ENCODE measurements at regions not wholly inside any gene's neighbourhood (a gene's known extent, or its start where the extent isn't known, plus 50 kb on each side); places are given as distances from the start of the nearest gene placed in this dataset.

DNA sequence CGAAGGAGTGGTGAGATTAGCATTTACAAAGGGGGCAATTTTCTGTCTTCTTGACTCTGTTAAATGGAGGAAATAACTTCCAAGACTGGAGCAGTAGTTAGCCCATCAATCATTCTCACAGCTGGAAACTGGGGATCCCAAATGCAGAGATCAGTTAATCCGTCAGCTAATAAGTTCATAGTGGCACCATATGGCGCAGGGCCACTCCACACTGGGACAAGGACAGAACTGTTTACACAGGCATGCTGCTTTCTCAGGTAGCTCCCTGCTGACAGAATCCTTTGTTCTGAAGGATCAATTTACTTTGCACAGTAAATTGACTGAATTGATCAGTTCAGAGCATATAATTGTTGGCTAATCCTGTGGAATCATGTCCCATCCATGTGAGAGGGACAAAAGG, 395.7 kb downstream of the TMEM161B start:
- DNase-seq (ENCODE audit: low spot score), result no peak

DNA sequence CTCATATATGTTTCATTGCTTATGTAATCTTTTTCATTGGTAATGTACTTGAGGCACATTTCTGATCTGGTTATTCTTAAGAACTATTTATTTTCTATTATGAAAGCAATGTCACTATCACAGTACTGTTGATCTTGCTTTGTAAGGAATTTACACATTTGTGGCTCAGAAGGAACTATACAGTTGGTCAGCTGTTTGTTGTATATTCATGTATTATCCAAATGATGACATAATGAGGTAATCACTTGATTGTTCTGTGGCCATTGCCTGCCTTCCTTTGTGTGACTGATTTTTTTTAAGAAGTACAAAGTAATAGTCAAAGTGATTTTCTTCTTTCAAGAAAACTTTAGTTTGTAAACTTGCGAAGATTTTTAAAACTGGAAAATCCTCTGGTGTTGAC, 399.9 kb downstream of the TMEM161B start:
- DNase-seq (ENCODE audit: low spot score), result no peak

DNA sequence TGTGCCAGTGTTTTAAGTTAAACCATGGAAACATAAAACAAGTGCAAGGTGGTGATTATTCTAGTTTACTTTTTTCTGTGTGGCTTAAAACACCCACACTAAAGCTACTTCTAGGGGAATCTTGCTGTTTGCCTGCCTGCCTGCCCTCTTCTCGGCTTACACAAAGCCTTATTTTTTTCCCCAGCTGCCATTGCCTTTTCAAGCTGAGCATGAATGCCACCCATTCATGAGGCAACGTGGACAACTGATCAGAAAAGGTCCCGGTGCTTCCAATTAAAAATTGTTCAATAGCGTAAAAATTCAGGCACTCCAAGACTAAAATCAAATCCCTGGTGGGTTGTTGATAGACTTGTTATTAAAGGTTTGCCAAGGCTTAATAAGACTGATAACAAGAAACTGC, 401.4 kb downstream of the TMEM161B start:
- no peak for DNase-seq (ENCODE audit: low spot score)

DNA sequence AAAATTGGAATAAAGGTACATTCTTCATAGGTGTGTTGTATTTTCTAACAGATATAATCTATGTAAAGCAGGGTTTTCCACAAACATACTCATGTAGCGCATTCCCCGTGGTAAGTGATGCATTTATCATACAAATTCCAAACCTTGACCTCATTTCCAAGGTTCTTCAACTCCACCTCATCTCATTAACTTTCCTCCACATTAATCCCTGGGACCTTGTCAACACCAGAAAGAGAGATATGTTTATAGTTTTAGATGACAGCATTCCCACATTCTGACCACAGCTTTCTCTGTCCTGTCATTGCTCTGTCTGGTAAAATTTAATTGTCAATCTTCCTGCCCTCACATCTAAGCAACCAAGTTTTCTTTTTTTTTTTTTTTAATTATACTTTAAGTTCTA, 415.1 kb downstream of the TMEM161B start:
- no peak for DNase-seq (ENCODE audit: low spot score)

DNA sequence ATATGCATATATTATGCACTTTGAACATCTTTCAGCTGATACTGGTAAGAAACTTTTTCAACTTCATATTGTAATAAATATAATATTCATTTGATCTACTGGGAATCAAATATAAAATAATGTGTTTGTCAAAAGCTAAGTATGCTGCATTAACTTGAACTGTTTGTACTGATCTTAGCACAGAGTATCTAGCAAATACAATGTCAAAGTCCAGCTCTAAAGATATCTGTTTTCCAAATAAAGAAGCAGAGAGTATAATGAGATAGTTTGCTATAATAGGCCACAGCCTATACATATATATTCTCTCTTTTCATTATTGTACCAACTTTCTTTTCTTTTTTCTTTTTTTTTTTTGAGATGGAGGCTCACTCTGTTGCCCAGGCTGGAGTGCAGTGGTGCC, 417.0 kb downstream of the TMEM161B start:
- DNase-seq (ENCODE audit: low spot score), result no peak

DNA sequence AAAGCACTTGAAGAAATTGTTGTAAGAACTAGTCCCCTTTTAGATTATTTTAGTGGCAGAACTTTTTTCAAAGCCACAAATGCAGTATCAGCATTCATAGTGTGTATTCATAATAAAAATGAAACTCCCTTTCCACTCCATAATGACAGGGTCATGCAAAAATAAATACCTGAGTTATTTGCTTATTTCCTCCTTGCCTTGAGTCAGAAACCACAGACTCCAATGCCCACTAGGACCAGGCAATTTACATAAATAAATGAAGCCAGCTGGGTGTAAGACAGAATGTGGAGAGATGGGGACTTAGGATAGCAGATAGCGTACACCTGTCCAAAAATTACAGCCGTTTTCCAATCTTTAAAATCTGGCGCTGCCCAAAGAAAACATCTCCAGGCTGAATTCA, 417.8 kb downstream of the TMEM161B start:
- no peak for DNase-seq (ENCODE audit: low spot score)

DNA sequence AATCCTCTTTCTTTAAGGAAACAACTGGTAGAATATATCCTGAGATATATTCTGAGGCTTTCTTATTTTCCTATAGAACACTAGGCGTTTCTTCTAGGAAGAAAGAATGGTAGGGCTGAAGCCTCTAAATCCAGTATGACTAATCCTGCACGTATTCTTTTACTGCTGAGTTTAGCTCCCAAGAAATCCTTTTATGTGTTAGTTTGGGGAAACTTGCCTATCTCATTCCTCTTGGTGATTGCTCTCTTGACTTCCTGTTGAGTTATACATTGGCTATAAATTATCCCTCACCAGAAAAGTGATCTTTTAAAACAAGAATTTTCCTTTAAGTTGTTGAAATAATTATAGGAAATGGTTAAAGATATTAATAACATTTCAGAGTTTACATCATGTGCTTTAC, 422.9 kb downstream of the TMEM161B start:
- no peak for DNase-seq (ENCODE audit: low spot score)

DNA sequence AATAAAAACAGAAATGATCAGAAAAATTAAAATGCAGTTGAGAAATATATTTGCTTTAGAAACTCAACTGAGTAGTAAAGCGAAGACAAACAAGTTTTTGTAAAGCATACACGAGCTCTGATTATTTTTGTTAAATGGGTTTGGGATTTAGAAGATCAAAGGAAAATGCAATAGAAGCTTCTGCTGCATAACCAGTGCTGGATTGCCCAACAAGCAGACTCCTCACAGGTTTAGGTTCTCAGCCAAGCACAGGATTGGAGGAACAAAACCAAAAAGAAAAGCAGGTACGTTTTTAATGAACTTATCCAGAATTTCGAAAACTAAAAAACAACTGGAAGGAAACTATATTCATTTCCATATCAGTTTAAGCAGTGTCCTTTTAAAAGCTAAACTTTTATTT, 423.8 kb downstream of the TMEM161B start:
- DNase-seq (ENCODE audit: low spot score), result no peak

DNA sequence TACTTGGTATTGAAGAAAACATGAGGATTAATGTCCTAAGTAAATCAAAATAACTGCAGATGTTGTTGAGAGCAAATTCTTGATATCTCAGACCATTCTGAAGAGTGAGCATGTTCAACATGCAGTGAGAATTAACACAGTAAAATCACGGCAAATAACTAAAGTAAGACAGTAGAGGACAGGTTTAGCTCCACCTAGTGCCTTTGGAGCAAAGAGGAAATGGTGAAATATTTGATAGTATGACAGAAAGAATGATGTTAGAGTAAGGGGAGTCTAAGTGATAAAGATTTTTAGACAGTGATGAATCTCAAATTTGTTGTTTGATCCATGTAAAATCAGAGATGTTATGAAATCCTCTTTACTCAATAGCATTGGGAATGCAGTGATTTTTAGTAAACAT, 424.2 kb downstream of the TMEM161B start:
- DNase-seq (ENCODE audit: low spot score), result no peak

DNA sequence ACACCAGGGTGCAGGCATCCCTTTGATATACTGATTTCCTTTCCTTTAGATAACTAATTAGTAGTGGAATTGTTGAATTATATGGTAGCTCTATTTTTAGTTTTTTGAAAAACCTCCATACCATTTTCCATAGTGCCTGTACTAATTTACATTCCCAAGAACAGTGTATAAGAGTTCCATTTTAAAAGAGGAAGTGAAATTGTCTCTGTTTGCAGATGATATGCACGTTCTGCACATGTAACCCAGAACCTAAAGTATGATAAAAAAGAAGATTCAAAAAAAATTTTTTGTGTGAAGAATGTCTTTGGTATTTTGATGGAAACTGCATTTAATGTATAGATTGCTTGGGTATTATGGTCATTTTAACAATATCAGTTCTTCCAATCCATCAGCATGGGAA, 424.0 kb upstream of the CCNH start:
- DNase-seq (ENCODE audit: low spot score), result no peak

DNA sequence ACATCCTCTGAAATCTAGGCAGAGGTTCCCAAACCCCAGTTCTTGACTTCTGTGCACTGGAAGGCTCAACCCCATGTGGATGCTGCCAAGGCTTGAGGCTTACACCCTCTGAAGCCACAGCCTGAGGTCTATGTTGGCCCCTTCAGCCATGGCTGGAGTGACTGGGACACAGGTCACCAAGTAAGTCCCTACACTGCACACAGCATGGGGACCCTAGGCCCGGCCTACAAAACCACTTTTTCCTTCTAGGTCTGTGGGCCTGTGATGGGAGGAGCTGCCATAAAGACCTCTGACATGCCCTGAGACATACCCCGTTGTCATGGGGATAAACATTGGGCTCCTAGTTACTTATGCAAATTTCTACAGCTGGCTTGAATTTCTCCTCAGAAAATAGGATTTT, 418.8 kb upstream of the CCNH start:
- no peak for DNase-seq (ENCODE audit: low spot score)

DNA sequence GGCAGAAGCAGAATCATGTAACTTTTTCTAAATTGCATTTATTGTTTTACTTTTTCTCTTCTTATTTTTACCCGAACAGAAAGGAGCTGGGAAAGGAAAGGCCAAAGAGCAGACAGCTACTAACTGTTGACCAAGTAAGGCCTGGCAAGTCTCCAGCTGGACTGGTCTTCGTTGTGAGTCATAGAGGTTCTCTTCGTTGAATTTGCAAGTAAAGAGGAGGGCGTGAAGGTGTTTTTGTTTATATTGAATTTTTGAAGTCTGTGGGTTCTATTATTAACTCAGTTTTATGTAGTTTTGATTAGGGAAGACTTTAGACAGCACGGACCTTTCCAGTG, 416.5 kb upstream of the CCNH start:
- no peak for DNase-seq (ENCODE audit: low spot score)

DNA sequence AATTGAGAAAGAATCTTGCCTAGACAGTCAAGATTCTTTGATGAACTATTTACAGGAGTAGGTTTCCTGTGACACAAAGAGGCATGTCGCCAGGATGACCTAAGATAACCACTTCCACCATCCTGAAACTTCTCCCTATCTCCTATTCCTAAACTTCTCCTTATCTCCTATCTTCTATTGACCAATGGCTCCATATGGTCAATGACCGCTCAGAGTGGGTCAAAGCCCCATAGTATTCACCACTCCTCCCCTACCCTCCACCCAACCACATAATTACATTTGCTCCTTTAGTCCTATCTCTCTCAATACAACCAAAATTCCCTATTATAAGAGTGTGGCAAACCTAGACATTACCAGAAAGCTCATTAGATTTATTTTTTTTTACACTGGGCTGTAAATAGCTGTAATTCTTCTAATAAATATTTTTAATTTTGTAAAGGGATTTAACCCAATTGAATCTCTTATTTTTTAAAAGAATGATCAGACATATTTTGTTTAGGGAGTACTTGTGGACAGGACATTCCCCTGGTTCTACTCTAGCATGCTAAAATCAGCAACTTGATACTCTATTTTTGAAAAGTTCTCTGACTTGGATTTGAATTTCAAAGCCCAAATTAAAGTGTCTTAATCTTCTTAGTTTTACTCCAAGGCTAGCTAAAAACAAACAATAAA, 416.0 kb upstream of the CCNH start:
- no peak for DNase-seq (ENCODE audit: low spot score)

DNA sequence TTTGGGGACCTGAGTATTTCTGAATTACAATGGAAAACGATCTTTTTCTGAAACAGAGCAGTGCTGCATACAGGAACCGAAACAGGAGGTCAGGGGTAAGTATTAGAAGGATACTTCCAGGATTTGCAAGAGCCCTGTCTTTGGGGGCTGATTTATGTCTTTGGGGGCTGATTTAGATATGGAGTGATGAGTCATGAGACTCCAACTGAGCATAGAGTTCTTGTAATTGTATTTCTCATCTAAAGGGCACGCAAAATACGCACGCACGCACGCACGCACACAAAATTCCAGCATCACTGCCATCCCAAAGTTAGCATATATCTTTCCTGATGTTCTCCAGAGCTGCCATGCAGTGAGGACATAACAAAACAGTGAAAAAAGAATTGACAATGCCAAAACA, 414.8 kb upstream of the CCNH start:
- DNase-seq (ENCODE audit: low spot score), result no peak

DNA sequence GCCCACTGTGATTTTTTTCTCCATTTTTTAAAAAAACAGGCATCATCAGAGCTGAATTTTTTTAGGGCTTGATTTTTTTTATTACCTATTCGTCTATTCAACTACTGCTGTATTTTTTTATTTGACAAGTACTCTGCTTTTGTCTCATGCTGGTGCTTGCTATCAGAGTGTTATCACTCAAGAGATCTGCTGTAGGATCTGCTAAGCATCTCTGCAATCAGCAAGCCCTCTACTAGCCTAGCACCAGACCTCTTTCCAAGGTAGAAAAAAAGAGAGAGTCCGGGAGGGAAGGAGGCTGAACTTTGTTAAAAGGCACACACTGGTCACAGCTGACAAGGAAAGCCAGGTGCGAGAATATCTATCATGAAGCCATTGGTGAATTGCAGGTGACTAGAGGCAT, 413.8 kb upstream of the CCNH start:
- DNase-seq (ENCODE audit: low spot score), result no peak

DNA sequence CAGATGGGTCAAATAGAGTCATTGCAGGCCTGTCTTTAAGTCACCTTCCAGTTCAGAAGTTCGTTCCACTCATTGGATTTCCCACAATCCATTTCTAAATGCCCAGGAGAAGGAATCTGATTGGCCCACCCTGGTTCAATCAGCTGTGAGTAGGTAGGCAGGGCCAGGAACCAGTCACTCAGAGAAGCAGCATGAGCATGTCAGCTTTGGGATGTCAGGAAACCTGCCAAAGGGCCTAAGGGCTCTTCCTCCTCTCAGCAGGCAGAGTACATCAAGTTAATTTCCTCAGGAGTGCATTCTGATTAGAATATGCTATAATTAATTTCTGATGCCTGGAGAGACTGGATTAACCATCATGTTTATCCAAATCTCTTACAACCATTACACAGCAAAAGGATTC, 412.9 kb upstream of the CCNH start:
- peak; percentile 16 for DNase-seq (ENCODE audit: low spot score)

DNA sequence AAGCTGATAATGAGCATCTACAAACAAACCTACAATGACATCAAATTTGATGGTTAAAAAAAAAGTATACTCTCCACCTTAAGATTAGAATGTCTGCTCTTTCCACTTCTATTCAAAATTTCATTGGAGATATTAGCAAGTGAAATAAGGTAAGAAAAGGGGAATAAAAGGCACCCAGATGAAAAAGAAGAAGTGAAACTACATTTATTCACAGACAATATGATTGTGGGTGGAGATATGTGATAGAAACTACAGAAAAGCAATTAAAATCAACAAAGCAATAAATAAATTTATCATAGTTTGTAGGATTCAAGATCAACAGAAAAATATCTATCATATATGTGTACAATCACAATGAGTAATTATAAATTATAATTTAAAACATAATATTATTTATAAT, 395.1 kb upstream of the CCNH start:
- no peak for DNase-seq (ENCODE audit: low spot score)

DNA sequence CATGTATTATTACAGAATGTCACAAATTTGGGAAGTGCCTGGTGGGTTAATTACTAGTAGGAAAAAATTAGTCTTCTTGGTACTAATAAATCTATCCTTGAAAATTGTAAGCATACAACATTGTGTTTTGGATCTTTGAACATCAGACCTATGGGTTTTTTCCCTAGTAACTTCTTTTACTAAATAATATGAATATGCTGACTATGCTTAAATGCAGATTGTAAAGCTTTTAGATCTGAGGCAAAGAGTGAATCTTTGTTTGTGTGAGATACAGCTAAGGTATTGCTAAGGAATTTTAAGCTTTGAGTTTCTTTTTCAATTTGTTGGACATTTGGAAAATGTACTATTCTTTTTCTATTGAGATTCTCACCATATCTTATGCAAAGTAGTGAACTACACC, 390.6 kb upstream of the CCNH start:
- DNase-seq (ENCODE audit: low spot score), result no peak

DNA sequence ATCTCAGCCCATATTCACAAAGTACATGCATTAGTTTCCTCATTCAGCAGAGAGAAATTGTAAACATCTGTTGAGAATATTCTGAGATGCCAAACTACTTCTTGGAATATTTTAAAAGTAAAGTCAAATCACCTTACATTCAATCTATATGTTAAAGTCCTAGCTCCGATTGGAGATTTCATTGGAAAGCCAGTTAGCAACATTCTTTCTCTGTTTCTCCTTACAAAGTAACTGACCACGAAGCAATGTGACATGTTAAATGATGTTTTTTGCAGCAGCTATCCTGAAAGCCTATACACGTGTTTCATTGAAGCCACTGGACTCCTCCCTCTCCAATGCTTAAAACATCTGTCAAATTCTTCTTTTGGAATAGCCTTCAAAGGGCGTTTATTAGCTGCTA, 379.1 kb upstream of the CCNH start:
- DNase-seq (ENCODE audit: low spot score), result no peak

DNA sequence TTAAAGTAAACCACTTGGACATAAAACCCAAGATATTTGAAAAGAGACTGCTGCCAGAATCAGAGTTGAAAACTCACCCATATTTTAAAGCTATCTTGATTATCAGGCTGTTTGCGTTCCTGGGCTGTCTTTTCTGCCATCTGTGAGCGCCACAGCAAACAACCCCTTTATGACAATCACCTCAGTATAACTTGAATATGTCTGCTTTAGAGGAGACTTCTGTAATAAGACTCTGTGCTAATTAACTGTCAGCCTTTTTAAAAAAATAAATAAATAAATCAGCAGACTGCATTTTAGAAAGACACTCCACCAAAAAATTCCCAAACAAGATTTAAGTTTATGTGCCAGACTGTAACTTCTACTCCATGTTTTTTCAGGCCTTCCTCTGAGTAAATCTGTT, 375.7 kb upstream of the CCNH start:
- no peak for DNase-seq (ENCODE audit: low spot score)

DNA sequence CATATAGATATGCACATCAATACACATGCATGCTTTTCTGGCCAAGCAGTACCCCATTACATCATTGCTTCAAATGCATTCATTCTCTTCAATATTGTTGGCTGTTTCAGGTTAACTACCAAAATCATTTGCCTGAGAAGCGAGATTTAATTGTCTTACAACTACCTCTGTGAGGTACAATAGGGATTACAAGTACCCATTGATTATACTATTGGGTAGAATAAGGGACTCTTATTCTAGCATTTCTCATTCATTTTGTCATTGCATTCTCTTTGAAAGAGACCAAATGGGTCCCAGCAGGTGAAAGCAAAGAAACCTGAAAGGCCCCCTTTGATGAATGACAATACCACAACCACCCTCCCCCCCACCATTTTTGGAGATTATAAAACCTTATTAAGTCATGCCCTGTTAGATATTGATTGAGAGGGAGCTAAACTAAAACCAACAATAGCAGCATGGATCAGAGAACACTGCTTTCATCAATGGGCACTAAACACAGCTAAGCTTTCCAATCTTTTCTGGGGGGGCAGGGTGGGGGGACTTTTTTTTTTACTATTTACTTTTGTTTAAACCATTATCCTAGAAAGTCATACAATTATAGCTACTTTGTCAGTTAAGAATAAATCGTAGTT, 375.0 kb upstream of the CCNH start:
- peak; percentile 36 for DNase-seq (ENCODE audit: low spot score)

DNA sequence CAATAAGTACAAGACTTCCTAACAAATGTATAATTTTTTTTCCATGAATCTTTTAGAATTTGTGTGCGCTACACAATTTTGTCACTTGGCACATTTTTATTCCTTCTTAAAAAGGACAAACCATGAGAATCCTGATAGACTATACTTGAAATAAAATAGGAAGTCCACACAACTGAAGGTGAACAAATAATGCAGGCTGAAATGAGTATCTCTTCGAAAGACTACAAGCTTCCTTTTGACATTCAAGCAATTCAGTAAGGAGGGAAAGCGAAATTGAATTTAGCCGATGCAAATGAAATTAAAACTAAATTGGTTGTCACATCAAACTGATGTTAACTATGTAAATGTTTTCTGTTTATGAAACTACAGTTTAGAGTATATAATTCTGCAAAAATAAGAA, 374.4 kb upstream of the CCNH start:
- no peak for DNase-seq (ENCODE audit: low spot score)

DNA sequence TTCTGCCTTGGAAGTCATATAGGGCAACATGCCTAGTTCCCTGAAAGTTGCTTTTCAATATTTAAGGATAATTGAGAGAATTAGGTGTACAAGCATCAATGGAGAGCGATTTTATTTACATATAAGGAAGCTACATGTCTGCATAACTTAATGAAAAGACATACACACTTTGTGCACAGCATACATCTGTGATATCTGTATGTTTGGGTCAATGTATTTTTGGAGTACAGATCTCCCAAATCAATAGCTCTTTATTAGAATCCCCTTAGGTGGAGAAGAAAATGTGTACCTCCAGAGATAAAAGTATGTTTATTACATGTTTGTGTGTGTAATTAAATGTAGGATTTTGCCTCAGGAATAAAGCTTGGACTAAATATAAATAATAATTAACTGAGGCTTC, 373.7 kb upstream of the CCNH start:
- DNase-seq (ENCODE audit: low spot score), result no peak

DNA sequence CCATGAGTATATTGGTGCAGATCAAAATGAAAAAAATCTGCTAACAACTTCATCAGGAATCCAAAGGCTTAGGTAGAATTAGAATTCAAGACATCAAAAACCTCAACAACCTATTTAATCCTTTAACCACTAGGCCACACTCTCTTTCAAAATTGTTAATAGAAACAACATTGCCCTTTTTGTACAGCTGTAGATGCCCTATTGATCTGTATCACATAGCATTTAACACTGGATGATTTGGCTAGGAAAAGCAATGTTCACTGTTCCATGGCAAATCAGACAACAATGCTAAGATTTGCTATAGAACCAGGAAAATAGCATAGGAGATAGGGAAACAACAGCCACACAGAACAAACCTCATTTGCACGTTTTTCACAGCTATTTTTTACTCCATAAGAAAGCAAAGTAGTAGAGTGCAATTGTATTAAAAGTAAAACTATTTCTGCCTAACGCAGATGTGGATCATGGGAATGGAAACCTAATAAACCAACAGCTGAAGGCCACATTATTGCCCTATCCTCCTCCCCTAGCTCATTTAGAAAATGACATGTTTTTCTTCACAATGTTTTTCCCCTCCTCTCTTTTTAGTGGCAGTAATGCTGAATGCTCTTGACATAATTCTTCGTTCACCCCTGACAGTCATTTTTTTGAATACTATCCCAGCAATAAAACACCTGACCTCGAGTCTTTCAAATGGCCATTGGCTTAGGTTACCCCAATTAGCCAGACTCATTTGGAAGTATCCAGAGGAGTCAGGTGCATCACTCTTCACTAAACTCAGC, 373.0 kb upstream of the CCNH start:
- DNase-seq (ENCODE audit: low spot score), result no peak

Data from iPS-NIHi11 (cell line).